GM18517 (cell line): ENCODE measurements at regions not wholly inside any gene's neighbourhood (a gene's known extent, or its start where the extent isn't known, plus 50 kb on each side); places are given as distances from the start of the nearest gene placed in this dataset.

Experiments
- ATAC-seq: cut with Tn5 transposase; IDR thresholded peaks from one replicate; pipeline ENCODE4 v1.9.1; 2021; ENCODE audit warnings: mild to moderate bottlenecking, moderate library complexity; ENCODE audit not compliant: unreplicated experiment

DNA sequence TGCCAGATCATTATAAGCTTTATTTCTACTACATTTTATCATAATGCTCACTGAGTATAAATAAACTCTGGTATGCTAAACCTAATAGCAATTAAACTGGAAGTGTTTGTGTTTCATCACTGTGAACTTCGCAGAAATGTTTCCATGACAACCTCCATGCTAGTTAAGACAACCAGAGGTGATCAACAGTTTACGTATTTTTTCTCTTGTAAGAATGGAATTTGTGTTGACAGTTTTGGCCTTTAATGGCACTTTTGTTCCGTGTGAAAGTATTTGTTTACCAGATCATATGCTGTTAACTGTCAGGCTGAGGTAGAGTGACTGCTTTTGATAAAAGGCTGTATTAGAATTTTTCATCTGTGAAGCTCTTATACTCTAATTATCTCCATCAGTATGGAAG, 212.1 kb upstream of the PPP1R3A start:
- no peak for ATAC-seq

DNA sequence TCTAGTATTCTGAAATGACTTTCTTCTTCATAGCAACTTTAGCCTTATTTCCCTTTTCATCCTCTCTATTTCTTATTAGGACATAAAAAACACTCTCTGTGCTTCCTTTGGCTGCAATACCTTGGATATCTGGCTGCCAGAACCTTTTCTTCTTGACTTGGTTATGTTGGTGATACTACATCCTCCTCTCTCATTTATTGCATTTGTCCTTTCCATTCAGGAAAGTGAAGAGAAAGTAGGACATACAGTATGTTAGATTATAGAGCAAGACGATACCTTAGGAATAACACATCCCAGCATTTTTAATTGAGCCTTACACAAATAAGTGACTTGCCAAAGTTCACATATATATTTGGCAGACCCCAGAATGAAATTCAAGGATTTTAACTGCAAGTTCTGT, 210.1 kb upstream of the PPP1R3A start:
- no peak for ATAC-seq

DNA sequence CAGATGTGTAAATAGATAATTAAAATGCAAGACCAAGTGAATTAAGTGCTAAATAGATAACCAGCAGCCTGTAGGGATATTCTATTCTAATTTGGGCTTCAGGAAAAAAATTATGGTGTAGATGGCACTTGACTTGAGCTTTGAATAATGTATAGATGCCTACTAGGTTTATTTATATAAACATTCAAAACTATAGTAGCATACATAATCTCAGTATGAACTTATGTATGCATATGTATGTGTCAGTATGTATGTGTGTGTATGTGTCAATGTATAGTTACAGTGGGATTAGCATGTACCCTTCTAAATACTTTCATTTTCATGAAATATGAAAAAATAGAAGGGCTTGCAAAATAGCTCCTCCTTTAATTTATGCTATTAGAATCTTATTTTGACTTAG, 207.3 kb upstream of the PPP1R3A start:
- no peak for ATAC-seq

DNA sequence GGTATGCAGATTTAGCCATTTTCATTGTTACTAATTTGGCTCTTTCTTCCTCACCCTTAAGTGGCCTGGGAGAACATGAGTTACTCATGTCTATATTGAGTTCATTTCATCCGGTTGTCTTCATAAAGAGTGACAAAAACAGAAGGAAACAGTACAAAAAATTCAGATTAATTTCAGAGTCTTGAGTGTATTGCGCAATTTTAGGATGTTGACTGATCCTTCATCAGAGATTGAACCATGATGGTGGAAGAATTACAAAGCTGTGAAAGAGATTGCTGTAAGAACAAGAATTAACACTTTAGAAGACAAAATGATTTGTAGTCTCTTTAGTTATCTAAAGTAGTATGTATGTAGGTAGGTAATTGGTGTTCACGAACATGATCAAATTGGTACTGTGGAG, 194.0 kb upstream of the PPP1R3A start:
- no peak for ATAC-seq

DNA sequence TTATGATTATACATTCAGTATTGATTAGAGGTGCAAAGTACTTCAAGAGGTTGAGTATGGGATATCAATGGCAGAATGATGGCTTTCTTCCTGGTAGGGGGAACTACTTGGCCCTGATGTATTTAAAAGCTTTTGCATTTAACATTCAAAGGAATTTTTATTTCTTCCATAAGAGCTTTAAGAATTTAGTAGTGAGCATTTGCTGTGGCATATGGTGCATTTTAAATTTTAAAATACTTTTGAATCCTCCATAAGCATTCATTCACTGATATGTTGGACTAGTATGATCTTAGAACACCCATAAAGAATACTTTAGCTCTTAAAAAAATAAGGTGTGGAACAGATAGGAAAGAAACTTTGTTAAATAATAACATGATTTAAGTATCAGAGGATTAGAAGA, 191.9 kb upstream of the PPP1R3A start:
- ATAC-seq: no peak

DNA sequence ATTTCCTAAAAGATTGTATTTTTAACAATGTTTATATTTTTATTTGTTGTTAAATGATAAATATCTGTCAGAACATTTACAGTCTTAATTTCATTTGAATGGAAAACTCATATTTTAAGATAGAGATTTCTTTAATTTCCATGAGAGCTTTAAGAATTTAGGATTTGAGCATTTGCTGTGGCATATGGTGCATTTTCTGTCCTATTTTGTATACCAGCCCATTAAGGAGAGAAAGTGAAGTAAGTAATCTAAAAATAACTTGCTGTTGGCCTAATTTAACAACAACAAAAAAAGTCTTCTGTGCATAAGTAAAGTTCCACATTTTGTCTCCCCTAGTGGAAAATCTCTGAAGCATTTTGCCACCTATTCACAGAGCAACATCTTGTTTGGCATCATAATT, 190.9 kb upstream of the PPP1R3A start:
- ATAC-seq: no peak

DNA sequence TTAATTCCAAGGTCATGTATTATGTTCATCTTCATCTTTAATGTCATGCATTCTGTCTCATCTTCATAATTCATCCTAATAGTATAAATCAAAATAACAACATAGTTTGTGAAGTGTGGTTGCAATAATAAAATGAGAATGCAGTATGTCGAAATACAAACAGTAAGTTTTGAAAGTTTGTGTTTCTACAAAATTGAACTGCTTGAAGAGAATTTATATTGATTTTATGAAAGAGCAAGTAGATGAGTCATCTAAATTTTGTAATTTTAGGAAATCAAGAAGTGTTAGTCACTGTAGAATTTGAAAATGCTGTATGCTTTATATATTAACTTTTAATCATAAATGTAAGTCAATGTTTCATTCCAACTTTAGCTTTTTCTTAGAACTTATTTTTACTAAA, 190.5 kb upstream of the PPP1R3A start:
- no peak for ATAC-seq

DNA sequence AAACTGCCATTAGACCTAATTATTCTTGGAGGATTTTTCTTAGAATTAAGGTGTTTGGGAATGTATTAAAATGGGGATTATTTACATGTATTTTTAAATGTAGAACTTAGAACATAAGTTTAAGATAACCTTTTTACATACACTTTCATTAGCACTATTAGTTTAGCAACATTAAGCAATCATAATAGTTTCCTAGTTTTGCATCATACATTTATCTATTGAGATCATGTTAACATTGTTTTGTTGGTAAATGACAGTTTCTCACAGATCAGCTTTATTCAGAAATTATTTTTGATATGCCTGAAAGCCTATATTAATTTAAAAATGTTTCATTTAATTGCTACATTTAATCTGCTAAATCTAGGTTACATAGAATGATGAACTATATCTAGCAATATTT, 189.7 kb upstream of the PPP1R3A start:
- ATAC-seq: no peak

DNA sequence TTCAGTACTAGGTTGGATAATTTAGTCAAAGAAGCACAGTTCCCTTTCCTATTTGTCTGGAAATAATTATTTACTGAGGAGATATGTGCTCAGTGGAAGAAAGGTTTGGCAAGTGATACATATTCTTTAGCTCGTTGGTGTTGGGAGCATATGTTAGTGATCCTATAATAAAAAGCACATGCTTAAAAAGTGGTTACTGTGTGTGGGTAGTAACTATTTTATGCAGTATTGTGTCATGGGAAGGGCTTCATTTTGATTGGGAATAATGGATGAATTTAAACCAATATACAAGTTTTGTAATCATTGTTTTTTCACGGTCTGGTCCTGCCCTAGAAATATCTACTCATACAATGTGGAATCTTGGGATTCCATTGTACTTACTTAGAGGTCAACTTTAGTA, 188.7 kb upstream of the PPP1R3A start:
- ATAC-seq: no peak

DNA sequence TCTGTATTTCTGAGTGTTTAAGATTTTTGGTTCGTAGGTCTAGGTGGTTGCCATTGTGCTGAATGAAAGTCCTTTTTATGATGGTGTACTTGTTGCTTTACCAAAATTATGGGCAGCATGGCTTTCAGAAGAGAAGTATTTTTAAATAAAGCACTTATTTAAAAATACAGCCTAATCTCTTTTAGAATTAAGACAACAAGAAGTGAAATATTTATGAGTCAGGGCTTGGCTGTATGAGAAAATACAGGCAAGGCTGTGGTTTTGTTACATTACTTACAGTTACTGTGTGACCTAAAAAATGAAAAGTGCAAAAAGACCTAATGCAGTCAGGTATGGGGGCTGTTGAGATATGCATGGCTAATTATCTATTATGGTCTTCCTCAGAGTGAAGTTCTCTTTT, 185.2 kb upstream of the PPP1R3A start:
- no peak for ATAC-seq

DNA sequence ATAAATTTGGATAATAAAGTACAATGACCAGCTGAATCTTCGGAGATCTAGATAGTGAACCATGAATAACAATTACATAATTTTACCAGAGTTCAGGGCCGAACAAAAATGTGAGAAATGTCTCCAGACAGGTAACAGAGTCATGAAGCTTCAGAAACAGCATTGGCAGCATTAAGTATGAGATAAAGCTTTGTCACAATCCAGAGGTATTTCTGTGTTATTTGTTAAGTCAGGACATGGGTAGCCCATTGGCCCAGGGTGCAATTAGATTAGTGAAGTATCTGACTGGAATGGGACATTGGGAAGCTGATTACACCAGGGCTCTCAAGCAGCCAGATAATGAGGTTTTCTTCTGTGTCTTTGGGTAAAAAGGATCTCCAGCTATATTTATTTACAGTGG, 184.2 kb upstream of the PPP1R3A start:
- no peak for ATAC-seq

DNA sequence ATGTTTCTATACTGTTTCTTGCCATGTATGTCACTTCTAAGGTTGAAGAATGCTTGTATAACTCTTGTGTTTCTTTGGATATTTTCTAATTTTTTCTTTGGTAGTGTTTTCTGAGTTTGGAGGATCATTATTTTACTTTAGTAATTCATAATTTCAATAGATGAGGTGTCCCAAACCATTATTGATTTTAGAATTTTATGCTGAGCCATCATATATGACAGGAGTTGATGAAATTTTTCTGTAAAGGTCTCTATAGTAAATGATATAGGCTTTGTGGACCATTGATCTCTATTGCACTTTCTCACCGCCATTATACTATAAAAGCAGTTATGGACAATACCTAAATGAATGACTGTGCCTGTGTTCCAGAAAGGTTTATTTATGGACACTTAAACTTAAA, 183.3 kb upstream of the PPP1R3A start:
- no peak for ATAC-seq

DNA sequence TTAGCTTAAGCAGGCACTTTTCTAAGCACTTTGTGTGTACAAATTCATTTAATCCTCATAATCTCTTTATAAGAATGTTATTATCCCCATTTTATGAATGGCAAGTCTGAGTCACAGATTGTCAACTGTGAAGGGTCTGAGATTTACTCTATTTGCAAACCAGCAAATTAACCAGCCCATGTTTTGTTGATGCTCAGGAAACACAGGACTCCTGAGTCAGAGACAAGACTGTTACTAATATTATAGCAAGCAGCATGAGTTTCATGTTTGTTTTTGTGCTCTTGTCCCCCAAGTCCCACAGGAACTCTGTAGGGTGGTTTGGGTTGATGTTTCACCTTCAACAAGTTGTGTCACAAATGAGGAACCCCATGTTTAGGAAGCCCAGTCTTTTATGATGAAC, 182.0 kb upstream of the PPP1R3A start:
- ATAC-seq: no peak

DNA sequence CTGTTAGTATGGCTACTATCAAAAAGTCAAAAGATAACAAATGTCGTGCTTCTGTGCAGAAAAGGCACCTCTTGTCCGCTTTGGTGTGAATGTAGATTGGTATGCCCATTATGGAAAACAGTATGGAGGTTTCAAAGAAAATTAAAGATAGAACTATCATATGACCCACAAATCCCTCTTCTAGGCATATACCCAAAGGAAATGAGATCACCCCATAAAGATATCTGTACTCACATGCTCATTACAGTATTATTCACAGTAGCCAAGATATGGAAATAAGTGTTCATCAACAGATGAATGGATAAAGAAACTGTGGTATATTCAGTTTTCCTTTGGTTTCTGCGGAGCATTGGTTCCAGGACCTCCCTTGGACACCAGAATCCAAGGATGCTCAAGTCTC, 180.5 kb upstream of the PPP1R3A start:
- ATAC-seq: no peak

DNA sequence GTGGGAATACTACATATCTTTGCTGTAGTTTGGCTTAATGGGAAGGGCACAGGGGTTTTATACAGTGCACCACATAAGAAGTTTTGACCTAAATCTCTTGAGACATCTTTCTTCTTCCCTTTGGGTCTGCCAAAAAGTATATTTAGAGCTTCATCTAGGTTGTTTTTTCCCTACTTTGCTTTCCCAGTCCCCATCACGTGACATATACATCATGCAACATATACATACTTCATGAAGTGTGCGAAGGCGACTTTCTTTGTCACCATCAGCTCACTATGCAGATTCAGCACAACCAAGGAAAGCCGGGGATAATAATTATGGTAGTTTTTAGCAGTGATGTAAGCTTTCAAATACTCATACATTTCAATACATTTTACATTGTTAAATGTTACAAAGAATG, 177.1 kb upstream of the PPP1R3A start:
- ATAC-seq: no peak

DNA sequence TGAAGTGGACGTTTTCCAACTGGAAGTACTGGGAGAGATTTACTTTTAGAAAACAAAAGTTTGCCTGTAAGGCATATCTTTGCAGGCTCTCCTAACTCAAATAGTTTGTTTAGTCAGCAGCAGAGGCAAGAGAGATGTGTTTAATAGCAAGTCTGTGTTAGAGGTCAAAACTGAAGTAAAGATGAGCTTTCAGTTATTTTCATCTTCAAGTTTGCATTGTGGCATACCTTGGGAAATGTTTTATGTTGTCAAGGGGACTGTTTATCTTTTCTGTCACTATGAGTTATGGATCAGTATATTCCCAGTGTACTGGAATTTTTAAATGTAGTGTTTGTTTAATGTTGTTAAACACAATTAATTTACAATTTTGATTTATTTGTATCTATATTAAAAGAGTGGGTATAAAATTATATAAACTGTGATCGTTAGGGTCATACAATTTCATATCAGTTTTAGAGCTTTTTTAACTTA, 169.7 kb upstream of the PPP1R3A start:
- ATAC-seq: no peak

DNA sequence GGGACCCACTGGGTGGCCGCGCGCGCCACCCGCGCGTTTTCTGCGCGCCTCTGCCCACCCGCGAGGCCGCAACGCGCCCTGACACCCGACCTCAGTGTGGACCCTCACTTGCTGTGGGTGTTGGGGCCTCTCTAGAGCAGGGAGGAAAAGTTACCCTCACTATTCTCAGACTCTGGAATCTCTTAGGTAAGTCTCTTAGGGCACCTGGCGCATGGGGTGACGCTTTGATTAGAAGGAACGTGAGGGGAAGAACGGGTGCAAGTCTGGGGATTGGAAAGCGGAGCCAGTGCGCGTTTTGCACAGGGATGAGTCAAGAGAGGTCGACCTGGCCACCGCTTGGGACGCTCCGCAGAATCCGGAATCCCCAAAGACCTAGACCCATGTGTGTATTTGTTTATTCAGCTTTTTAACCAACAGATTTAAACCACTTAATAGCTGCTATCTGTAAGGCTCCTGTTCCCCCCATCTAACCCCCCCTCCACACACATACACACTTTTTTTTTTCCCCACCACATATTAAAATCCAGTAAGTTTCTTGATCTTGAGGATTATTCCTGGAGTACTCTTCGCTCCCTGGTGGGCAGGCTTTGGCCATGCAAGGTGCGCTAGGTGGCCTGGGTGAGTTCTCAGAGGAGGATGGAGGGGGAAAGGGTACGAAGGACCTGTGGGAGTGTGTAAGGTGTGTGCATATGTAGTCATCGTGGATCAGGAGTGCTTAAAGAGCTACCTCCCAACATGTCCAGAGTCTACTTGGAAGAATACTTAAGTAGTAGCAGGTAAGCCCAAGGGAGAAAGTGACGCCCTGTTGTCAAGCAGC, 169.1 kb upstream of the PPP1R3A start:
- ATAC-seq: no peak

DNA sequence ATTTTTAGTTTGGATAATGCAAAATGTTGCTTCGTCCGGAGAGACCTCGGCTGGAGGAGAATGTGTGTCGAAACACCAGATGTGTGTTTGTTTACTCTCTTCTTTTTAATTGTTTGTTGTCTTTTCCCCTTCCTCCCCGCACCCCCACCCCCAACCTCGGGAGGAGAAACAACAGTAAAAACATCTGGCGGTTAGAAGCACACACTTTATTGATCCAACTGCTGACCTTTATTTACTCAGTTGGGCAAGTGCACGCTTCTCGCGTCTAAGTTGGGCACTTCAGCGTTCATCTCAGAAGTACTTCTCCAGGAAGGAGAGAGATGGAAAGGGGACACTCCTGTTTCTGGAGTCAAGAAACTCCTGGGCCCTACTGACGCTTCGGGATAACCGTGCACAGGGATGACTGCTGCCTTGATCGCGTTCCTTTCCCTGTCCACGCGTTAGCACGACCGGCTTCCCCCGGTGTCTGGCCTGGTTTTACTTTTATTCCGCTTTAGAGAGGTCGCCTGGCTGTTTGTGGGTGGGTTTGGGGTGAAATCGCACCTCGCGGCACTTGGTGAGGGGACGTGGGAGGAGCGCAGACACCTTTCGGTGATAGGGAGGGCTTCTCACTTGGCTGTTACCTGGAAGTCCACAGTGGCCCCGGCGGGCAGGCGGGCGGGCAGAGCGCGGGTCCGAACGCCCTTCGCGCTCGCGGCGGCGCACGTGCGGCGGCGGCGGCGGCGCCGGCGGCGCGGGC, 168.3 kb upstream of the PPP1R3A start:
- no peak for ATAC-seq

DNA sequence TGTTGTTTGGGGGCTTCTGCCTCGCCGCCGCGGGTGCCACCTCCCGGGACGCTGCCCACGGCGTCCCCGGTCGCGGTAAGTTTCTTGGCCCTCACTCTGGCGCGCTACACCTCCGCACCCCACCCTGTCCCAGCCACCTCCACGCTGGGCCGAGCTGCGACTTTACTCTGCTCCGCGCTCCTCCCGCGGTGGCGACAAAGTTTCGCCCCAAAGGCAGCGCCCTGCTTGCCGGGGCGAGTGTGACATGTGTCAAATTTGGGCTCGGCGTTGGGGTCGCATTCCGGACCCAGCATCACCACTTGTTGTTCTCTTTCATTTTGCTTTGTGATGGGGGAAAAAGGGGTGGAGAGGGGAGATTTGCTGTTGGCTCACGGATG, 167.7 kb upstream of the PPP1R3A start:
- no peak for ATAC-seq

DNA sequence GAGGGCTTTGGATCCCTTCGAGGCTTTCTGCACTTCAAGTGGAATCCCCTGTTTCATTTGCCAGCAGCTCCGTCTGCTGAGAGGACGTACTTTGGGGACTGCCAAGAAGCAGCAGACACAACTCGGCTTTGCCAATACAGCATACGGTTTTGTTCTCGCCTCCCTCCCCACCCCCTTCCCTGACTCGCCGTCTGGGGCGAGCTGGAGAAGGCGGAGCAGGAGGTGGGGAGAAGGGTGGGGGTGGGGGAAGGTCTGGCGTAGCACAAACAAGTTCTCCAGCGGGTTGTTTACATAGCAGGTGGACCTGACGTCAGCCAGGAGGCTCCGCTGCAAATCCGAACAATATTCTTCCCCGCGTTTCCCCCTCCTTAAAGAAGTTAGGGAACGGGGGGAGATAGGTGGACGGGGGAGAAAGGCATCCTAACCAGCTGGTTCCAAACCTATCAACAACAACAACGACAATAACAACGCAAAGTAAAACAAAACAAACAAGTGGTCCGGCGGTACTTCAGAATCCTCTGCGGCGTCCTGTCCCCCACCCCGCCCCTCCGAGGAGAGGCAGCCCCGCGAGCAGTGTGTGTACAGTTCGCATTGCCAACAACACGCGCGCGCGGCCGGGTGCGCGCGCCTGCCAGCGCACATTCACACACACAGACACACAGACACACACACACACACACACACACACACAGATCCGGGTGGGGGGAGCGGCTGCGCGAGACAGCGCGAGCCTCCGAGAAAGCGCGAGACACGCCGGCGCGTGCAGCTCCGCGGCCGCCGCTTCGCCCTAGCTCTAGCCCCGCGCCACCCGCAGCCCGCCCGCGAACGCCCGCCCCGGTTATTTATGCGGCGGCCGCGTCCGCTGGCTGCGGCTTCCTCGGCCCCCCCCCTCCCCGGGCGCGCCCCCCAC, 167.0 kb upstream of the PPP1R3A start:
- peak; percentile 30 for ATAC-seq

DNA sequence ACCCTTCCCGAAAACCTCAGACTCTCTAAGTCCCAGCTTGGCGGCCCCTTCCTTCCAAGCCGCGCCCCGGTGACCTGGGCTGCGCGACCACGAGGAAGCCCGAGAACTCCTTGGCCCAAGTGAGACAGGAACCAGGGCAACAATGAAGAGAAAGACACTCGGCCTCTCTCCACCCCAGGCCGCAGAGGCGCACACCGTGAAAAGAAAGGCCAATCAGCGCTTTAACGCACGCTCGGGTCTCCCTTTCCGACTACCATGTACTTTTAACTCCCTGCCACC, 166.4 kb upstream of the PPP1R3A start:
- ATAC-seq: peak; percentile 38
